ENCODE measurements at regions not wholly inside any gene's neighbourhood (a gene's known extent, or its start where the extent isn't known, plus 50 kb on each side); places are given as distances from the start of the nearest gene placed in this dataset.

- no peak for DNase-seq (ENCODE audit: extremely low read depth in 1 of 2, low read depth in 1 of 2)
These were observed 140.4 kb upstream of the MAGI2 start for GRCh38 chr7:79593866-79594301.

- no peak for DNase-seq (ENCODE audit: extremely low read depth in 1 of 2, low read depth in 1 of 2)
These were observed 137.6 kb upstream of the MAGI2 start for GRCh38 chr7:79590916-79591623.

GRCh38 chr7:79590391-79590790 lies 136.9 kb upstream of the MAGI2 start:
- DNase-seq (ENCODE audit: extremely low read depth in 1 of 2, low read depth in 1 of 2) = no peak

GRCh38 chr7:79570903-79571302 lies 117.4 kb upstream of the MAGI2 start:
- no peak for DNase-seq (ENCODE audit: extremely low read depth in 1 of 2, low read depth in 1 of 2)

GRCh38 chr7:79563821-79564522 lies 110.5 kb upstream of the MAGI2 start:
- no peak for DNase-seq (ENCODE audit: extremely low read depth in 1 of 2, low read depth in 1 of 2)

GRCh38 chr7:79555571-79555970 lies 102.1 kb upstream of the MAGI2 start:
- DNase-seq (ENCODE audit: extremely low read depth in 1 of 2, low read depth in 1 of 2) = no peak

GRCh38 chr7:79553811-79554555 lies 100.5 kb upstream of the MAGI2 start:
- no peak for DNase-seq (ENCODE audit: extremely low read depth in 1 of 2, low read depth in 1 of 2)

- no peak for DNase-seq (ENCODE audit: extremely low read depth in 1 of 2, low read depth in 1 of 2)
These were observed 99.0 kb upstream of the MAGI2 start for GRCh38 chr7:79552463-79552862.

GRCh38 chr7:79548727-79549126 lies 95.3 kb upstream of the MAGI2 start:
- DNase-seq (ENCODE audit: extremely low read depth in 1 of 2, low read depth in 1 of 2) = no peak

GRCh38 chr7:79547132-79547531 lies 93.7 kb upstream of the MAGI2 start:
- DNase-seq (ENCODE audit: extremely low read depth in 1 of 2, low read depth in 1 of 2) = no peak

- DNase-seq (ENCODE audit: extremely low read depth in 1 of 2, low read depth in 1 of 2) = no peak
These were observed 87.1 kb upstream of the MAGI2 start for GRCh38 chr7:79540592-79540991.

GRCh38 chr7:79534128-79534527 lies 80.7 kb upstream of the MAGI2 start:
- DNase-seq (ENCODE audit: extremely low read depth in 1 of 2, low read depth in 1 of 2) = no peak

GRCh38 chr7:79531905-79532664 lies 78.6 kb upstream of the MAGI2 start:
- DNase-seq (ENCODE audit: extremely low read depth in 1 of 2, low read depth in 1 of 2) = no peak

- DNase-seq (ENCODE audit: extremely low read depth in 1 of 2, low read depth in 1 of 2) = no peak
These were observed 77.6 kb upstream of the MAGI2 start for GRCh38 chr7:79531116-79531515.

- no peak for DNase-seq (ENCODE audit: extremely low read depth in 1 of 2, low read depth in 1 of 2)
These were observed 76.4 kb upstream of the MAGI2 start for GRCh38 chr7:79529881-79530235.

- DNase-seq (ENCODE audit: extremely low read depth in 1 of 2, low read depth in 1 of 2) = no peak
These were observed 75.9 kb upstream of the MAGI2 start for GRCh38 chr7:79529214-79529880.

GRCh38 chr7:79528421-79528820 lies 75.0 kb upstream of the MAGI2 start:
- no peak for DNase-seq (ENCODE audit: extremely low read depth in 1 of 2, low read depth in 1 of 2)

- no peak for DNase-seq (ENCODE audit: extremely low read depth in 1 of 2, low read depth in 1 of 2)
These were observed 70.6 kb upstream of the MAGI2 start for GRCh38 chr7:79524048-79524447.

GRCh38 chr7:79523436-79523835 lies 70.0 kb upstream of the MAGI2 start:
- DNase-seq (ENCODE audit: extremely low read depth in 1 of 2, low read depth in 1 of 2) = no peak

- DNase-seq (ENCODE audit: extremely low read depth in 1 of 2, low read depth in 1 of 2) = no peak
These were observed 67.1 kb upstream of the MAGI2 start for GRCh38 chr7:79520543-79520942.

GRCh38 chr7:79515358-79515757 lies 61.9 kb upstream of the MAGI2 start:
- DNase-seq (ENCODE audit: extremely low read depth in 1 of 2, low read depth in 1 of 2) = no peak
